Right lobe of liver (tissue), 6 donors: ENCODE measurements at regions not wholly inside any gene's neighbourhood (a gene's known extent, or its start where the extent isn't known, plus 50 kb on each side); places are given as distances from the start of the nearest gene placed in this dataset.

Source experiments
- ATAC-seq, 4 donors: fragments of 200-7000 bp; cut with Tn5 transposase; one replicate each; pipeline ENCODE4 v1.9.1; 2020; ENCODE audit warnings: mild to moderate bottlenecking in 4 of 4, moderate library complexity in 4 of 4
- DNase-seq, 3 donors: peaks; one replicate each; pipeline ENCODE4 v3.0.0-alpha.2; 2020
- H3K27ac ChIP-seq, 3 donors: fragments of 200-600 bp; one replicate each; pipeline ENCODE4 v1.8.0; 2022
- H3K27me3 ChIP-seq, 2 donors: fragments of 200-600 bp; one replicate each; pipeline ENCODE4 v1.8.0; 2022
- H3K36me3 ChIP-seq, 4 donors: fragments of 200-600 bp; sonication (generic) in 1 of 4; one replicate each; pipeline versions ENCODE4 v1.5.1 to v1.8.0; 2017 to 2022; ENCODE audit warnings: control low read depth in 1 of 4
- H3K4me1 ChIP-seq, 4 donors: fragments of 200-600 bp; sonication (generic) in 1 of 4; one replicate each; pipeline versions ENCODE4 v1.5.1 to v1.8.0; 2017 to 2022; ENCODE audit warnings: control low read depth in 1 of 4
- H3K4me3 ChIP-seq, 3 donors: fragments of 200-600 bp; one replicate each; pipeline ENCODE4 v1.8.0; 2022
- H3K9me3 ChIP-seq, 4 donors: fragments of 200-600 bp; sonication (generic) in 1 of 4; one replicate each; pipeline versions ENCODE4 v1.5.1 to v1.8.0; 2017 to 2022; ENCODE audit warnings: control low read depth in 1 of 4
- POLR2A ChIP-seq: fragments of 450-650 bp; IDR thresholded peaks from one replicate; pipeline ENCODE4 v1.6.1; 2017; ENCODE audit warnings: antibody characterized with exemption, mild to moderate bottlenecking
- WGBS: methylation state at CpG from one replicate; pipeline ENCODE4 v1.1.6; 2018; ENCODE audit warnings: low coverage, low lambda C conversion rate; ENCODE audit not compliant: insufficient coverage; ENCODE audit errors: missing lambda C conversion rate; 5-methylcytosine and 5-hydroxymethylcytosine counted together
- intact Hi-C, 2 donors: fragments of 100-400 bp; cut with DNase I; formaldehyde crosslinking; loops; one replicate each; pipeline versions ENCODE4 v1.11.2 to v1.14.1; 2022
- TF ChIP-seq, protein P1 (sequence below), 4 donors: fragments of 200-600 bp in 3 of 4; fragments of 450-650 bp in 1 of 4; IDR thresholded peaks; one replicate each; pipeline versions ENCODE4 v1.5.1 to v1.8.0; 2016 to 2022; ENCODE audit warnings: antibody characterized with exemption in 4 of 4, mild to moderate bottlenecking in 2 of 4
- donor health status: DM: no; HTN: yes; CAD: no.
- donor health status: DM: no; HTN: no; CAD: no.
- donor health status: DM: no; HTN: no; CAD: no.
- donor health status: DM: no; HTN: yes; CAD: no.
- donor health status: DM: no; HTN: yes; CAD: no.

DNA sequence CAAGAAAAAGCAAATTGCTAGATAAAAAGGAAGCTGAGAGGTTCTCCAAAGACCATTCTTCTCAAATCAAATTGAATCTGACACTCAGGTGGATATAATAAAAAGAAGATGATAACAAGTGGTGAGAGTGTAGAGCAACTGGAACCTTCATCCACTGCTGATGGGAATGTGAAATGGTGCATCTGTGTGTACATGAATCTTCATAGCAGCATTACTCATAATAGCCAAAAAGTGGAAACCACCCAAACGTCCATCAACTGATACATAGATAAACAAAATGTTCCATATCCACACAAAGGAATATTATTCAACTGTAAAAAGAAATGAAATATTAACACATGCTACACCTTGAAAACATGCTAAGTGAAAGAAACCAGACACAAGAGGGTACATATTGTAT, 357.2 kb upstream of the EPHA4 start:
- H3K4me1 ChIP-seq, result no peaks in the 10 kb centered on the region
- H3K4me3 ChIP-seq, result no peak overlapping the region
- no peak overlapping the region for H3K27ac ChIP-seq
- intact Hi-C loops, result no loop called here
- 0% methylated on average over 1 of the region's 1 CpG for WGBS
- H3K27me3 ChIP-seq, result no peaks in the 10 kb centered on the region
- DNase-seq, result no peak
- ATAC-seq, result no peak
- H3K9me3 ChIP-seq, result no peaks in the 10 kb centered on the region
- TF ChIP-seq, protein P1, sequence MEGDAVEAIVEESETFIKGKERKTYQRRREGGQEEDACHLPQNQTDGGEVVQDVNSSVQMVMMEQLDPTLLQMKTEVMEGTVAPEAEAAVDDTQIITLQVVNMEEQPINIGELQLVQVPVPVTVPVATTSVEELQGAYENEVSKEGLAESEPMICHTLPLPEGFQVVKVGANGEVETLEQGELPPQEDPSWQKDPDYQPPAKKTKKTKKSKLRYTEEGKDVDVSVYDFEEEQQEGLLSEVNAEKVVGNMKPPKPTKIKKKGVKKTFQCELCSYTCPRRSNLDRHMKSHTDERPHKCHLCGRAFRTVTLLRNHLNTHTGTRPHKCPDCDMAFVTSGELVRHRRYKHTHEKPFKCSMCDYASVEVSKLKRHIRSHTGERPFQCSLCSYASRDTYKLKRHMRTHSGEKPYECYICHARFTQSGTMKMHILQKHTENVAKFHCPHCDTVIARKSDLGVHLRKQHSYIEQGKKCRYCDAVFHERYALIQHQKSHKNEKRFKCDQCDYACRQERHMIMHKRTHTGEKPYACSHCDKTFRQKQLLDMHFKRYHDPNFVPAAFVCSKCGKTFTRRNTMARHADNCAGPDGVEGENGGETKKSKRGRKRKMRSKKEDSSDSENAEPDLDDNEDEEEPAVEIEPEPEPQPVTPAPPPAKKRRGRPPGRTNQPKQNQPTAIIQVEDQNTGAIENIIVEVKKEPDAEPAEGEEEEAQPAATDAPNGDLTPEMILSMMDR (IDR thresholded peaks at IDR 0.05), result no peak
- TF ChIP-seq POLR2A, result no peak
- no peaks in the 10 kb centered on the region for H3K36me3 ChIP-seq

DNA sequence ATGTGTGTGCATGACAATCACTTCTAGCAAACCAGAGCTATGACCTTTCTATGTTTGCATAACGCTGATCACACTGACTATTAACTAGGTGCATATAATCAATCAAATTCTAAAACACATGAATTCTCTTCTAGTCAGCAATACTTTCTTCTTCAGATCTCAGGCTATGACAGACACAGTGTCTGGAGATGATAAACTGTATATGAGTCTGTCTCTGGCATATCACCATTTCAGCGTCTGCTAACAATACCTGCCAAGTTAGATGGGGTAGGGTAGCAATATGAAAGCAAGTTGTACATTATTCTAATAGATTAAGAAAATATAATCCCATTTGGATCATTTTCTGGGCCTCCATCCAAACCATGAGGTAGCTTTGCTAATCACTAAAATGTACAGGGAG, 354.2 kb upstream of the EPHA4 start:
- Histone ChIP-seq H3K27ac (no peak overlapping the region), H3K27me3 (no peaks in the 10 kb centered on the region), H3K36me3 (no peaks in the 10 kb centered on the region), H3K9me3 (no peaks in the 10 kb centered on the region), H3K4me1 (no peaks in the 10 kb centered on the region), H3K4me3 (no peak overlapping the region)
- intact Hi-C loops, result no loop called here
- 25% methylated on average over 2 of the region's 2 CpGs for WGBS
- no peak for ATAC-seq
- DNase-seq, result no peak
- TF ChIP-seq, protein P1 (IDR thresholded peaks at IDR 0.05), result no peak
- TF ChIP-seq POLR2A, result no peak

DNA sequence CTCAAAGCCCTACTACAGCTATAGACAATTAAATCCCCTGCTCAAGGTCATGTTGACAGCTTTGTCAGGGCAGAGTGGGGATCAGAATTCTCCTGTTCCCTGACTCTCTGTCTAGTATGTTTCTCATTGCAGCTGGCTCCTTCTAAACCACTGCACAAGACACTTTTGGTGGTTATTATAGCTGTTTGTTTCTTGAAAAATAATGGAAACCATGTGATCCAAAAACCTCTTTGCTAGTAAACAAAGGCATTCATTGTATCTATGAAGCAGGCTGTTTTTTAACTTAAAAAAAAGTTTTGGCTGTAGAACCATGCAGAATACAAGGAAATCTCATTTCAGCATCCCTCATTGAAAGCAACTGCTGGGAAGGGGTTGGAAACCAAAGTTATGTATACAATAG, 352.5 kb upstream of the EPHA4 start:
- Histone ChIP-seq H3K4me1 (no peaks in the 10 kb centered on the region), H3K4me3 (no peak overlapping the region), H3K9me3 (no peaks in the 10 kb centered on the region), H3K27ac (no peak overlapping the region), H3K27me3 (no peaks in the 10 kb centered on the region), H3K36me3 (no peaks in the 10 kb centered on the region)
- intact Hi-C loops, result no loop called here
- no peak for DNase-seq
- TF ChIP-seq, protein P1 (IDR thresholded peaks at IDR 0.05), result no peak
- no peak for TF ChIP-seq POLR2A
- ATAC-seq, result no peak

DNA sequence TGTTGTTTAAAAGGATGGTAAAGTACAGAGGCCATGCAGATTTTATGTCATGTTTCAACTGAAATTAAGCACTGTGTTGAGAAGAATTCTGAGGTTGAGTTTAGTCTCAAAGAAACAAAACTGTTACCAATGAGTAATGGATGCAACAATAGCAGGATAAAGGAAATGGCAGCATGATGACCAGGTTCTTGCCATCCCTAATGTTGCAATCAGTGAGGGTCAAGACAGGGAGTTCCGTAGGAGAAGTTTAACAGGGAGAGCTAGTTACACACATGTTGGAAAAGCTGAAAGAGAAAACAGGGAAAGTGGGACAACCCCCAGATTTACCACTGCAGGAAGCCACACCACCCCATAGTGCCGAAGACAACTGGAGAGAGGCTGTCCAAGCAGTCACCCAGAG, 343.8 kb upstream of the EPHA4 start:
- intact Hi-C loops, result no loop called here
- Histone ChIP-seq H3K4me1 (no peaks in the 10 kb centered on the region), H3K4me3 (no peak overlapping the region), H3K27me3 (no peaks in the 10 kb centered on the region), H3K36me3 (no peaks in the 10 kb centered on the region), H3K9me3 (no peaks in the 10 kb centered on the region), H3K27ac (no peak overlapping the region)
- 56% methylated on average over 2 of the region's 2 CpGs for WGBS
- TF ChIP-seq POLR2A, result no peak
- TF ChIP-seq, protein P1 (IDR thresholded peaks at IDR 0.05), result no peak
- DNase-seq, result no peak
- no peak for ATAC-seq

DNA sequence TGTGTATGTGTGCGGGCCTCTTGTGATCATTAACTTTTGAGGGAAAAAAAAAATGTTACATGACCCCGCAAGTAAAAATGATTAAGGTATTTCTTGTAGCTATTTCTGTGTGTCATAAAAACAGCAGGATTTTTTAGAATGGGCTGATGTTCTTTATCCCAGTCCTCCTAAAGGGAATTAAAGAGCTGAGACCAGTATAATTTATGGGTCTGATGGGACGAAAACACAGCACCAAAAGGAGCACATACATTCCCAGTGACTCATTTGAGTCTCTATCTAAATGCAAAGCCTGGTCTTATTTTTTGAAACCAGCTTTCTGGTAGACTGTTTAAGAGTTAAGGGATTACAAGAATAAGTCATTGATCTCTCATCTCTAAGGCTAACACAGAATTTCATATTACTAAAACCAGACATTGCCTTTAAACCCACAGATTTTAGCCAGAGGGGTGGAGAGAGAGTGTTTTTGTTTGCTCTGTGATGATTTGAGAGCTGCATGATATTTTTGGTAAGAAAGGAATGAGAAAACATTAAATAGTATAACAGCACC, 342.3 kb upstream of the EPHA4 start:
- Histone ChIP-seq H3K27ac (no peak overlapping the region), H3K36me3 (no peaks in the 10 kb centered on the region), H3K4me1 (no peaks in the 10 kb centered on the region), H3K4me3 (no peak overlapping the region), H3K27me3 (no peaks in the 10 kb centered on the region), H3K9me3 (no peaks in the 10 kb centered on the region)
- 50% methylated on average over 3 of the region's 3 CpGs for WGBS
- intact Hi-C loops, result no loop called here
- no peak for TF ChIP-seq POLR2A
- TF ChIP-seq, protein P1 (IDR thresholded peaks at IDR 0.05), result no peak
- ATAC-seq (no peak), DNase-seq (no peak)
